A673 (cell line): ENCODE measurements at regions not wholly inside any gene's neighbourhood (a gene's known extent, or its start where the extent isn't known, plus 50 kb on each side); places are given as distances from the start of the nearest gene placed in this dataset.

Experiments used
- BruUV-seq: library from RNA; stranded (reverse); fragments of 400-500 nt; replicated peaks from 2 replicates; lab custom pipeline; 2021; lab: Mats Ljungman, UMichigan
- CTCF ChIA-PET: fragments of 300-600 bp; sonication (Branson Sonifier 250); formaldehyde crosslinking; loops from one replicate; lab custom pipeline; 2022; ENCODE audit warnings: antibody characterized with exemption; lab: Charles Lee
- POLR2A ChIA-PET: fragments of 300-600 bp; sonication (Branson Sonifier 250); formaldehyde crosslinking; loops from one replicate; lab custom pipeline; 2022; ENCODE audit warnings: antibody characterized with exemption; ENCODE audit not compliant: low non-redundant PET; lab: Charles Lee
- DNase-seq: peaks from one replicate; pipeline ENCODE4 v3.0.0-alpha.2; 2015; ENCODE audit warnings: low spot score
- H3K27ac ChIP-seq: fragments of 200-600 bp; sonication (generic); 2 replicates; pipeline ENCODE4 v1.5.1; 2016; ENCODE audit warnings: mixed run types, low read depth, mild to moderate bottlenecking, mixed read lengths, antibody characterized with exemption, low read length; ENCODE audit not compliant: poor library complexity, severe bottlenecking
- H3K27me3 ChIP-seq: fragments of 200-600 bp; sonication (generic); replicated peaks from 2 replicates; pipeline ENCODE4 v1.6.1; 2017; ENCODE audit warnings: mixed run types, low read depth, mild to moderate bottlenecking, mixed read lengths, antibody characterized with exemption, low read length; ENCODE audit not compliant: insufficient read depth, poor library complexity
- H3K36me3 ChIP-seq: fragments of 200-600 bp; sonication (generic); 2 replicates; pipeline ENCODE4 v1.6.1; 2016; ENCODE audit warnings: mixed run types, mild to moderate bottlenecking, mixed read lengths, antibody characterized with exemption, low read length; ENCODE audit not compliant: insufficient read depth, poor library complexity, severe bottlenecking
- H3K4me1 ChIP-seq: fragments of 200-600 bp; sonication (generic); 2 replicates; pipeline ENCODE4 v1.6.1; 2017; ENCODE audit warnings: mixed run types, mild to moderate bottlenecking, mixed read lengths, antibody characterized with exemption, low read length; ENCODE audit not compliant: insufficient read depth, poor library complexity, severe bottlenecking
- H3K4me3 ChIP-seq: fragments of 200-600 bp; sonication (generic); 2 replicates; pipeline ENCODE4 v1.5.1; 2016; ENCODE audit warnings: low read depth, mixed run types, mild to moderate bottlenecking, mixed read lengths, low read length; ENCODE audit not compliant: poor library complexity, severe bottlenecking
- H3K9me3 ChIP-seq: fragments of 200-600 bp; sonication (generic); 2 replicates; pipeline ENCODE4 v1.6.1; 2016; ENCODE audit warnings: mixed run types, low read depth, mild to moderate bottlenecking, mixed read lengths, antibody characterized with exemption, low read length; ENCODE audit not compliant: poor library complexity, severe bottlenecking
- EZH2 ChIP-seq: fragments of 200-600 bp; sonication (generic); IDR thresholded peaks from 2 replicates; pipeline ENCODE4 v1.6.1; 2017; ENCODE audit warnings: borderline replicate concordance, low read depth, mild to moderate bottlenecking, mixed read lengths, antibody characterized with exemption, low read length; ENCODE audit not compliant: poor library complexity, severe bottlenecking
- intact Hi-C: fragments of 100-400 bp; cut with micrococcal nuclease; formaldehyde crosslinking; loops from one replicate; pipeline ENCODE4 v1.10.0; 2022; ENCODE audit not compliant: unreplicated experiment
- TF ChIP-seq, protein P1 (sequence below): fragments of 300-800, 200-600 bp; sonication (generic); conservative IDR thresholded peaks from 2 replicates; pipeline ENCODE4 v1.5.1; 2017; ENCODE audit warnings: low read depth, mild to moderate bottlenecking, antibody characterized with exemption, low read length, moderate library complexity, mixed read lengths

GRCh38 chr2:239778861-239779558, 246.1 kb downstream of the NDUFA10 start:
- CTCF ChIA-PET = no interaction called here
- H3K27me3 ChIP-seq = peaks cover 33% of the 10 kb centered on the region
- no TSS peak for BruUV-seq
- DNase-seq = no peak
- H3K9me3 ChIP-seq = no peaks in the 10 kb centered on the region
- H3K36me3 ChIP-seq = no peaks in the 10 kb centered on the region
- POLR2A ChIA-PET = interaction anchor here (0.7 kb wide), 1 partner anchor 27 kb away, joined by 3 read pairs; no protein-coding TSS in a partner anchor
- no peak for TF ChIP-seq EZH2
- TF ChIP-seq, protein P1, sequence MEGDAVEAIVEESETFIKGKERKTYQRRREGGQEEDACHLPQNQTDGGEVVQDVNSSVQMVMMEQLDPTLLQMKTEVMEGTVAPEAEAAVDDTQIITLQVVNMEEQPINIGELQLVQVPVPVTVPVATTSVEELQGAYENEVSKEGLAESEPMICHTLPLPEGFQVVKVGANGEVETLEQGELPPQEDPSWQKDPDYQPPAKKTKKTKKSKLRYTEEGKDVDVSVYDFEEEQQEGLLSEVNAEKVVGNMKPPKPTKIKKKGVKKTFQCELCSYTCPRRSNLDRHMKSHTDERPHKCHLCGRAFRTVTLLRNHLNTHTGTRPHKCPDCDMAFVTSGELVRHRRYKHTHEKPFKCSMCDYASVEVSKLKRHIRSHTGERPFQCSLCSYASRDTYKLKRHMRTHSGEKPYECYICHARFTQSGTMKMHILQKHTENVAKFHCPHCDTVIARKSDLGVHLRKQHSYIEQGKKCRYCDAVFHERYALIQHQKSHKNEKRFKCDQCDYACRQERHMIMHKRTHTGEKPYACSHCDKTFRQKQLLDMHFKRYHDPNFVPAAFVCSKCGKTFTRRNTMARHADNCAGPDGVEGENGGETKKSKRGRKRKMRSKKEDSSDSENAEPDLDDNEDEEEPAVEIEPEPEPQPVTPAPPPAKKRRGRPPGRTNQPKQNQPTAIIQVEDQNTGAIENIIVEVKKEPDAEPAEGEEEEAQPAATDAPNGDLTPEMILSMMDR = no peak
- H3K4me1 ChIP-seq = peaks cover 3% of the 10 kb centered on the region
- H3K27ac ChIP-seq = no peak overlapping the region
- intact Hi-C loops = no loop called here
- no peak overlapping the region for H3K4me3 ChIP-seq

DNA sequence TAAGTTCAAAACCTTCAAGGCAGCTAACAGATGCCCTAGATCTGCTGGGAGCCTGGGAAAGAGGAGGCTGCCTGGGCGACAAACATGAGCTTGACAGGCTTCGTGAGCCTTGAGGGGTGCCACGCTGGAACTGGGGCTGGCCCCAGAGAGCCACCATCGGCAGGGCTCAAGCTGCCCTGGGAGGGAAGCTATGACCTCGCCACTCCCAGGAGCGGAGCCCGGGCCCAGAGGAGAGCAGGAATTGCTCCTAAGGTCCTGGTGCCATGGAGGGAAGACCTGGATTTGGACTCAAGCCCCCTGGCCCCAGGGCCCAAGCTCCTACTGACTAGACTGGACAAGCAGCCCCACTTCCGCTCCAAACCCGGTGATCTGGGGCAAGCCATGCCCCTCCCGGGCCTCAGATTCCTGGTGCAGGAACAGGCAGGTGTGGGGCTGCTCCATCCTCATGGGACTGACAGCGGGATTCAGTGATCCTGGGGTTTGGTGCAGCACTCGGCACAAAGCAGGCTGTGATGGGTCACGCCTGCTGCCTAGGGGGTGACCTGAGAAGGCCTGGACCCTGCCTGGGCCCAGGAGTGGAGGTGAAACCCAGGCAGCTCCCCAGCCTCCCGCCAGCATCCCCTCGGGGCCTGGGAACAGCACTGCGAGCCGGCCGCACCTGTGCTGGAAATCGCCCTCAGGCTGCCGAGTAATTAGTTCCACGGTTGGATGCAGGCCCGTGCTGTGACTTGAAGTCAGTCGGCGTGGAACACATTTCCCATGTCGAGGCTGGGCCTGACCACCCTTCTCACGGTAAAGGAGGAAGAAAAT, 246.9 kb downstream of the NDUFA10 start:
- no peaks in the 10 kb centered on the region for H3K36me3 ChIP-seq
- ChIA-PET POLR2A (no interaction called here), CTCF (no interaction called here)
- no TSS peak for BruUV-seq
- intact Hi-C loops = no loop called here
- peaks cover 34% of the 10 kb centered on the region for H3K27me3 ChIP-seq
- no peak for TF ChIP-seq EZH2
- TF ChIP-seq, protein P1 = no peak
- no peak overlapping the region for H3K4me3 ChIP-seq
- H3K9me3 ChIP-seq = no peaks in the 10 kb centered on the region
- H3K4me1 ChIP-seq = peaks cover 3% of the 10 kb centered on the region
- DNase-seq = no peak
- H3K27ac ChIP-seq = no peak overlapping the region

- Histone ChIP-seq H3K27me3 (peaks cover 28% of the 10 kb centered on the region), H3K4me1 (peaks cover 3% of the 10 kb centered on the region), H3K4me3 (no peak overlapping the region), H3K36me3 (no peaks in the 10 kb centered on the region), H3K9me3 (no peaks in the 10 kb centered on the region), H3K27ac (no peak overlapping the region)
- no peak for TF ChIP-seq EZH2
- TF ChIP-seq, protein P1 = no peak
- DNase-seq = no peak
- ChIA-PET CTCF (no interaction called here), POLR2A (no interaction called here)
- BruUV-seq = no TSS peak
- intact Hi-C loops = no loop called here
Measured at GRCh38 chr2:239777219-239777618, 247.9 kb downstream of the NDUFA10 start.
